Inflammatory macrophage treated with lipopolysaccharide for 1 hour (primary cell): ENCODE measurements at regions not wholly inside any gene's neighbourhood (a gene's known extent, or its start where the extent isn't known, plus 50 kb on each side); places are given as distances from the start of the nearest gene placed in this dataset.
"Not testable (repeated sequence)": the region's sequence is repeated elsewhere in the genome, so short reads cannot be mapped to it uniquely, and the experiment has no call there.

Source experiments
- DNase-seq, 2 donors: peaks; one replicate each; pipeline ENCODE4 v3.0.0-alpha.2; 2020 to 2022

DNA sequence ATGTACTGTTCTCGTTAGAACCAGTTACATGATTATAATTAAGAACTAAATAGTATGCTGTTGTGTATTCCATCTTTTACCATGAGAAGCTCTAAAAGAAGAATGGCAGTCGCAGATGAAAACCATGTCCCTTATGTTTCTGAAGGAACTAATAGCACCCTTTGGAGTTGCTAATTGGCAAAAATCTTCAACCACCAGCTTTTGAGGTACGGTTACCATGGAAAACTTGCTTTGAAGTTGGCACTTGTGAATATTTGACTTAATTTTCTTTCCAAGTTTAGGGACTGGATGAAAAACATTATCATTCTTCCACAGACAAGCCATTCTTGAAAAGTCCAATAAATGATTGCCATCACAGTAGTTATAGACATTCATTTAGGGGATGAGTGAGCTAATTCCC lies 666.6 kb upstream of the ROBO1 start:
- no peak for DNase-seq

DNA sequence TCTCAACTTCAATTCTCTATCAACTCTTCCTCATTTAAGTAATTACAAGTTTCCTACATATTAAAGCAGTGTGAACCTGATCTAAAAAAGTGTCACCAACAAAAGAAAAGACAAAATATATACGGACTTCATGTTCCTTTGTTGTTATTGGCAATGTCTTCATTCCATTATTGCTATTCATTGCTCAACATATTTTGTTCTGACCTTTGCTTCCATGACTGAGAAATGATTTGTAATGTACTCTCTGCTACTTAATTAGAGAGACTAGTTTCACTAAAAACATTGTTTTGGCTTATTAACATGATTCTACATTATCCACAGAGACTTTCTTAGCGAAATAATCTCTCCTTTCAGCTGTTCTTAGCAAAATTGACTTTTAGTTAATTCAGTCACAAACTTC lies 657.2 kb upstream of the ROBO1 start:
- DNase-seq = no peak

GRCh38 chr3:80408030-80408721 lies 640.4 kb upstream of the ROBO1 start:
- no peak for DNase-seq

GRCh38 chr3:80405618-80406017 lies 637.8 kb upstream of the ROBO1 start:
- no peak for DNase-seq

DNA sequence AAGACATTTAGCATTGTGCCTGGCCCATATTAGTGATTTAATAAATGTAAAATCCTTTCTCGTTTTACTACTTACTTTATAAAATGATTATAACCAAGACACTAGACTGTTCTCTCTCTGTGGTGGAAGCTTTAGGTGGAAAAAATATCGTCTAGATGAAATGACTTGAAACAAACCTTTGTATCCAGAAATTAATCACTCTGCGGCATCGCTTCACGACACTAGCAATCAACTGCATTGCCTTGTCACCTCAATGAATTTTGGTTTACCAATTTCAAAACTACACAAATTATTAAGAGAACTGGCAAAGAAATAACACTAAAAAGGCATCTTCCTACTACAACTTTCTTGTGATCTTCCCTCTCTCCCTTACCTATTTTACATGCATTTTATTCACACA lies 627.2 kb upstream of the ROBO1 start:
- DNase-seq = no peak

DNA sequence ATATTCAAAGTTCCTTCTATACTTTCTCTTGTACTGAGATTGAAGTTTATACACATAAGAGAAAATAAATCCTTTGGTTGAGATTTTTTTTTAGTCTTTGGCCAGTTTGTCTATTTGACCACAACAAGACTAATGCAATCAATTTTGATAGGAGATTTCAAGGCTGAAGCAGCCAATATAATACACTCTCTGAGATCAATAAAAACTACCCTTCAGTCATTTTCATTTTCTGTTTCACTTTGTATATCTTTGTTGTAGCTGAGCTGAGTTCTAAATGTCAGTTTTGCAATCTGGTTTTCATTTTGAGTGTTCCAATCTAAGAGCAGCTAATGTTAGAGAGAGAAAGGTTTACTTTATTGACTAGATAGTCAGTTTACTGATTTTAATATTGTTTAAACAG lies 623.8 kb upstream of the ROBO1 start:
- DNase-seq = no peak

DNA sequence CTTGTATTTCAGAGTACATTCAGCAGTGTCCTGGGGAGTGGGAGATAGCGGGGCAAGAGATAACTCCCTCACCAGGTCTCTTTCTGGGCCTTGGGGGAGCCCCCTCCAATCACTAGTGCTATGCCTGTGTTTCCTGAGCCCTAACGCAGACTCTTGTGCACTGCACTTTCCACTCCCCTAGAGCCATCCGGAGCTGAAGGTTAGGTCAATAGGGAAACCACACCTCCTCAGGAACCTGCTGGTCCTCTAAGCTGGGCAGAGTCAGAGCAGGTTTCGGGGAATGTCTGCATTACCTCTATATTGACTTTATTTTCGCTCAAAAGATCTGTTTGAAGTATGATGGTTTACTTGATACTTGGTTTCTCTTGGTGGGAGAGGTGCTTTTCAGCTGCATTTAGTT lies 617.0 kb upstream of the ROBO1 start:
- no peak for DNase-seq

DNA sequence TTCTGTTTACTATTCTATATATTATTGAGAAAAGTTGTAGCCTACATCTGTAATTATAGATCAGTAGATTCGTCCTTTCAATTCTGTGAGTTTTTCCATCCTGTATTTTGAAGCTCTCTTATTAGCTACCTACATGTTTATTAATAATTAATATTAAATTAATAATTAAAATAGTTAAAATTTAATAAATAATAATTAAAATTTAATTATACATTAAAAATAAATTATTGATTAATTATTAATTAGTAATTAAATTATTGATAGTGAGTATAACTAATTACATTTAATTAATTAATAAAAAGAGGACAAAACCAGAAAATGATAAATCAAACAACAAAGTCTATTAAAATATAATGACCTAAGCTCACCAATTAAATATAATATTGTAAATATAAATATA lies 606.6 kb upstream of the ROBO1 start:
- no peak for DNase-seq

- no peak for DNase-seq
Measured at GRCh38 chr3:80368616-80369015, 600.8 kb upstream of the ROBO1 start.

DNA sequence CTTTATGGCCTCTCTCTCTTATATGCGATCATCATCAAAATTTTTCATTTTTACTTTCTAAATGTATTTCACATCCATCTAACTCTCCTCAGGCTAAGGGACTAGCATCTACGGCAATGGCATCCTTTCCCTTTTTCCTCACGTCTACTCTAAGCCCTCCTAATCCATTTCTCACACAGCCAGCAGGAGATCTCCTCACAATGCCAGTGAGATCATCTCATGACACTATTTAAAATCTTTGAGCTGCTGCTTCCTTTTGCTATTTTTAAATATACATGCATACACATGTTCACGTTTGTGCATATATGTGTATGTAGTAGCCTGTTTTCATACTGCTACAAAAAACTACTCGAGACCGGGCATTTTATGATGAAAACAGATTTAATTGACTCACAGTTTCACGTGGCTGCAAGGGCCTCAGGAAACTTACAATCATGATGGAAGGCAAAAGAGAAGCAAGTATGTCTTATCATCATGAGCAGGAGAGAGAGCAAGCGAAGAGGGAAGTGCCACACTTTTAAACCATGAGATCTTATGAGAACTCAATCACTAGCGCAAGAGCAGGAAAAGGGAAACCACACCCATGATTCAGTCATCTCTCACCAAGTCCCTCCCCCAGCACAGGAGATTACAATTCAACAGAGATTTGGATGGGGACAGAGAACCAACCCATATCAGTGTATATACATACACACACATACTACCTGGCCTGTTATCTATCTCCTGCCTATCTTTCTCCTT lies 599.2 kb upstream of the ROBO1 start:
- no peak for DNase-seq

GRCh38 chr3:80357761-80358160 lies 590.0 kb upstream of the ROBO1 start:
- no peak for DNase-seq

DNA sequence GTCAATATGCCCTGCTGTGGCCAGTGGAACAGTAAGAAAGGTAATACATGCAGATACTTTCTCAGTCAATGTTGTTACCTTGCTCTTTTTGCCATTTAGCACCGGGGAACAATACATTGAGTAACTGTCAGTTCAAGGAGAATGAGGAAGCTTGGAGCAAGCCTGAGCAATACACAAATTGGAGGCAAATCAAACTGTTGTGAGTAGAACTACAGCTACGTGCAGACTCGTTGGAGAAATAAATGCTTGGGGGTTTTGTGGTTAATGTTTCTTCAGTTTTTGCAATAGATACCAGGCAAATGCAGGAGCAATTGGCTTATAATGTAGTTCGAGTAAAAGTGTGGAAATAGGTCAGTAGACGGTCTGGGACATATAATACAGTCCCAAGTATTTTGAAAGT lies 587.3 kb upstream of the ROBO1 start:
- no peak for DNase-seq

DNA sequence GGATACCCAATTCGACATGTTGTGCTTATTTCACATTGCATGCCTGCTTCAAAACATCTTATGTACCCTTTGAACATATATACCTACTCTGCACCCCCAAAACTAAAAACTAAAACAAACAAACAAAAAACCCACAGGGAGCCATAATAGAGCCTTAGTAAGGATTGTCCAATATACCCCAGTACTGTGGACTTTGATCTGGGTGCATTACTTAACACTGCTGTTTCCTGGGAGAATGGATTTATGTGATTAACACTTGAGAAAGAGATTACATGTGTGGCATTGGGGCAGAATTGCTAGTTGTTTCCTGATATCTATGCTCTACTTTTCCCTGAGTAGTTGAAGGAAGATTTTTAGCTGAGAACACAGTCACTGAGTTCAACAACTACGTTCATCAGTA lies 583.4 kb upstream of the ROBO1 start:
- no peak for DNase-seq

DNA sequence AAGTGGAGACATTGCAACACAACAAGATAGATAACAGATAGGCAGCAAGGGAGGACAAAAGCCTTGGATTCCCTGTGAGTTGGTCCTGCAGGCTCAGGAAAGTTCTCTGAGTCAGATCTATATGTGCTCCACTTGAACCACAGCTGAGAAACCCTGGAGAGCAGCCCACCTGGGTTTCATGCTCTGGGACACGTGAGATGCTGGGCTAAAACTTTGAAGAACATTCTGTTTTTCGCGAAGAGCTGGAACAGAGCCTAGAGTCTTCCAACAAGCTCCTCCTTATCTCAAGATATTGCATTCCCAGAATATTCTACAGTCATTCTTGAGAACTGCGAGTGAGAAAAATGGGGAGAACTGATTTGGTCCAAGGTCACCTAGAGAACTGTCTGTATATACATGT lies 583.0 kb upstream of the ROBO1 start:
- no peak for DNase-seq

DNA sequence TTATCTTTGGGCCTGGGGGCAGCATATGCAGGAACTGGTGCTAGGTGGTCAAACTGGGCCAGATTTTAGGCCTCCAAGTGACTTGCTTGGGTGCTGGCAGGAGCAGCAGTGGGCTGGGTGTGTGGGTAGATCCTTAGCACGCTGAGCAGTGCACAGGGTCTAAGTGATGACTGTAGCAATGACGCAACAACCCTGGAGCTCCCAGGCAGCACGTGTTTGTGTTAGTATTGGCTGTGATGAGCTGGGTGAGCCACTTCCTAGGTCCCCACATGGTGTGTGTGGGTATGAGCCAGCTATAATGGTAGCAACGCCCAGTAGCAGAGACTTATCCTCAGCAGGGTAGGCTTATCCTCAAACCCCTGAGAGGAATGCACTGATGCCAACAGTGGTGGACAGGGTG lies 570.6 kb upstream of the ROBO1 start:
- no peak for DNase-seq

DNA sequence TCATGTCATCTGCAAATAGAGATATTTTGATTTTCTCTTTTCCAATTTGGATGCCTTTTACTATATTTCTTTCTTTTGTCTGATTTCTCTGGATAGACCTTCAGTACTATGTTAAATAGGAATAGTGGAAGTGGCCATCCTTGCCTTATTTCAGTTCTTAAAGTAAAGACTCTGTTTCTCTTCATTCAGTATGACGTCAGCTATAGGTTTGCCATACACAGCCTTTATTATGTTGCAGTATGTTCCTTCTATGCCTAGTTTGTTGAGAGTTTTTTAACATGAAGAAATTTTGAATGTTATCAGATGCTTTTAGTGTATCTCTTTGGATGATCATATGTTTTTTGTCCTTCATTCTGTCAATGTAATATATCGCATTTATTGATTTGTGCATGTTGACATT lies 566.7 kb upstream of the ROBO1 start:
- DNase-seq = no peak

GRCh38 chr3:80331494-80332170 lies 563.8 kb upstream of the ROBO1 start:
- no peak for DNase-seq

GRCh38 chr3:80314541-80314940 lies 546.7 kb upstream of the ROBO1 start:
- DNase-seq = not testable (repeated sequence)

DNA sequence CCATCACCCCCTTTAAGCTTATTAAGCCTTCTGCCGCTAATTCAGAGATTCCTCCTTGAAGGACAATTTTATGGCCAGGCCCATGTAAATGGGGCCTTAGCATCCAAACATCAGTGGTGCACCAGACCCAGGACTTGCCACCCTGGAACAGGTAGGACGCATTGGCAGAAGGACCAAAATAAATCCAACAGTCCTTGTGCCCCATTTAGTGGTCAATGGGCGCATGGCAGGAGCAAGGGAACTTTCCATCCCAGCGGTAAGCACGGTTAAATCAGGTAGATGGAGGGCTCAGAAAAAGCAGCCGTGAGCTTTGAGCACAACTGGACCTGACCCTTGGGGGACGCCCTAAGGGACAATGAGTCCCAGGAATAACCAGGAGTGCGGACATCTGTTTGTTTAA lies 540.8 kb upstream of the ROBO1 start:
- no peak for DNase-seq

- DNase-seq = no peak
Measured at GRCh38 chr3:80307844-80308243, 540.0 kb upstream of the ROBO1 start.

DNA sequence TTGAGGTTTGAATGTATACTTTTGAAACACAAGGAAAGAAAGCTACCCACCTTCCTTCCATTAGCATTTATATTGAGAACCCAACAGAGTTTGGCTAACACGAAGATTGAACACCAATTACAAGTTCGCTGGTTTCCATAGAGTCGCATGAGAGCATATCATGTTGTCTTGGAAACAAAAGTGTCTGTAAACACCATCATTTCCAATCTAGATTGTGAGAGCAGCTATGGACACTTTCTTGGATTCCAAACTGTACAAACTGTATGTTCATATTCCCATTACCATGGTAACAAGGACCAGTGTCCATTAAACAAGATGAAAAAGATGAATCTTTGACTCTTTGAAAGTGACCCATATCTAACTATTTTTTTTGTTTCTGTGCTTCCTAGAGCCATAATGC lies 529.9 kb upstream of the ROBO1 start:
- DNase-seq = no peak

GRCh38 chr3:80285388-80285787 lies 517.6 kb upstream of the ROBO1 start:
- DNase-seq = no peak

- no peak for DNase-seq
Measured at GRCh38 chr3:80283783-80284182, 516.0 kb upstream of the ROBO1 start.

GRCh38 chr3:80278056-80278455 lies 510.3 kb upstream of the ROBO1 start:
- no peak for DNase-seq
